HG03097 (cell line): ENCODE measurements at regions not wholly inside any gene's neighbourhood (a gene's known extent, or its start where the extent isn't known, plus 50 kb on each side); places are given as distances from the start of the nearest gene placed in this dataset.
"Not testable (repeated sequence)": the region's sequence is repeated elsewhere in the genome, so short reads cannot be mapped to it uniquely, and the experiment has no call there.

Experiments
- ATAC-seq: cut with Tn5 transposase; IDR thresholded peaks from one replicate; pipeline ENCODE4 v1.9.1; 2021; ENCODE audit not compliant: unreplicated experiment, low FRiP score

GRCh38 chrX:10939424-10939823 lies 171.7 kb upstream of the HCCS start:
- no peak for ATAC-seq

DNA sequence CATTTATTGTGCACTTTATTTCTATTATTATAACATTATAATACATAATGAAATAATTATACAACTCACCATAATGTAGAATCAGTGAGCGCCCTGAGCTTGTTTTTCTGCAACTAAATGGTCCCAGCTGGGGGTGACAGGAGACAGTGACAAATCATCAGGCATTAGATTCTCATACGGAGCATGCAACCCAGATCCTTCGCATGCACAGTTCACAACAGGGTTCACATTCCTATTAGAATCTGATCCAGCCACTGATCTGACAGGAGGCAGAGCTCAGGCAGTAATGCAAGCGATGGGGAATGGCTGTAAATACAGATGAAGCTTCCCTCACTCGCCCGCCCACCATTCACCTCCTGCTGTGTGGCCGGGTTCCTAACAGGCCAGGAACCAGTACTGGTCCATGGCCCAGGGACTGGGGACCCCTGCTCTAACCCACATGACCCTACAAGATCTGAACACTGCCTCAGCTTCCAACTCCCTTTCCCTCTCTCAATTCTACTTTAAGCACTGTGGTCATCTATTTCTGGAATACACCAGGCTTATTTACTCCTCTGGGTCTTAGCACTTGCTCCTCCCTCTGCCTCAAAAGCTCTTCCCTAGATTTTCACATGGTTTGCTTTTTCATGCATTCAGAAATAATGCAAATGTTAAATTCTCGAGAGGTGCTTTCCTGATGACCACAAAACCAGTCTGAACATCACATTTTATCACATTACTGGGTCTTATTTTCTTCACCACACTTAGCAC lies 166.8 kb upstream of the HCCS start:
- no peak for ATAC-seq

DNA sequence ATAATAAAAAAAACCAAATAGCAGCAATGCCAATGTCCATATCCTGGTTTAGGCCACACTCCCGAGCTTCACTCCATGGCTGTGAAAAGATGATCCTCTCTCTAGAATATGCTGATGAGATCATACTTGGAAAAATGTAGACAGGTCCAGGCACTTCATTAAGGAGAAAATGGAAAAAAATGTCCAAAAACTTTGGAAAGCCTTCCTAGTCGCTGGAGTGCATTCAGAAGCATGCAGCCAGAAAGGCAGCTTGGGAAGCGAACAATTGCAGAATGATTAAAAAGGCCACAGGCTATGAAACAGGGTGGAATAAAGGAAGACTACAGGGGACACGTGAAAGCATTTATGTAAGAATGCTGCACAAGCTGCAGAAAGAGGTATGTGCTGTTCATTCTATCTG lies 165.6 kb upstream of the HCCS start:
- no peak for ATAC-seq

- ATAC-seq, result no peak
Observed at GRCh38 chrX:10949541-10949940, 161.6 kb upstream of the HCCS start.

- ATAC-seq, result no peak
Observed at GRCh38 chrX:10952619-10953018, 158.5 kb upstream of the HCCS start.

GRCh38 chrX:10965174-10965798 lies 145.8 kb upstream of the HCCS start:
- no peak for ATAC-seq

GRCh38 chrX:10966057-10966456 lies 145.1 kb upstream of the HCCS start:
- no peak for ATAC-seq

DNA sequence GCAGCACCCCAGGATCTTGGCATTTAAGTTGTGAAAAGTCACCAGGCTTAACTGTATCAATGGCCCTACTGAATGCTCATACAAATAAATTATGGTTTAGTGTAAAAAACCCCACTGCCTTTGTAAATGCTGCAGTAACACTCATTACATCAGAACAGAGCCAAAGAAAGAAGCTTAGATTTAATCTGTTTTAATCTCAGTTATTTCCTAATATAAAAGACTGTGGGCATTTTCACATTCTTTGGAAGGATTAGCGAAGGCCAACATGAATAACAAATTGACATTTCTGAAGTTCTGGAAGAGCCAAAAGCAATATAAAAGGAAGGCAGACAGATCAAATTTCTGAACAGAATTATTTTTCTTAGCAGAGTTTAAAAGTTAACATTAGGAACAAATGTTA lies 140.0 kb upstream of the HCCS start:
- no peak for ATAC-seq

- ATAC-seq, result no peak
Observed at GRCh38 chrX:10971759-10972158, 139.4 kb upstream of the HCCS start.

GRCh38 chrX:10972706-10973105 lies 138.4 kb upstream of the HCCS start:
- no peak for ATAC-seq

DNA sequence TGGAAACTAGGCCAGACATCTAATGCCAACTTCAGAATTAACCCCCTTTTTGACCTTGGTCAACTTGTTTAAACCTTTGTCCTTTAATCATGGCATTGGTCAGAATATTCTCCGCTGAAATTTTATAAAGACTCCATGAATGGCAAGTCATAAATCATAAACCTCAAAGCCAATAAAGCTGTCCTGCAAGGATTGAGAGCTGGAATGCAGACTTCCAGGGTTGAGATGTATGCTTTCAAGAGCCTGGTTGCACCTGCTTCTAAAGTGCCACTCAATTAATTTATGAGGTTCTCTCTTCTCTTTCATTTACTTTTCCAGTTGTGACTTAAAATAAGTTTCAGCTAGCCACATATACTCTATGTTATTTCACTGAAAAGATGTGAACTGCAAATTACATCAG lies 136.2 kb upstream of the HCCS start:
- ATAC-seq, result no peak

GRCh38 chrX:10979956-10980355 lies 131.2 kb upstream of the HCCS start:
- no peak for ATAC-seq

GRCh38 chrX:10981506-10981905 lies 129.6 kb upstream of the HCCS start:
- ATAC-seq, result no peak

DNA sequence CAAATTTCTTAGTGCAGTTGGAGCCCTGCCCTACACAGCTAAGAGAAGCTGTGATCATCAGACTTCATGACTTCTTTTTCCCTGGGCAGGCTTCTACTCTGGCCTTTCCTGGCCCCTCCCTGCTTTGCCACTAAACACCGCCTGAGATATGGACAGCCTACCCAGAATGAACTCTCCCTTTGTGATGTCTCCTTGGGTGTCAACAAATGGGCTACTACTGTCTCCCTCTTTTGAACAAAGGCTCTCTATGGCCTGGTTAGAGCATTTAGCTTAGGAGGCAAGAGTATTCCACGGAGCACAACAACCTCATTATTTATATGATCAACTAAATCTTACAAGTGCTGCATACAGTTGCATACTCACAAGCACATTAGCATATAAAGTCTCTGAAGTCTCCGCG lies 127.6 kb upstream of the HCCS start:
- ATAC-seq, result no peak

DNA sequence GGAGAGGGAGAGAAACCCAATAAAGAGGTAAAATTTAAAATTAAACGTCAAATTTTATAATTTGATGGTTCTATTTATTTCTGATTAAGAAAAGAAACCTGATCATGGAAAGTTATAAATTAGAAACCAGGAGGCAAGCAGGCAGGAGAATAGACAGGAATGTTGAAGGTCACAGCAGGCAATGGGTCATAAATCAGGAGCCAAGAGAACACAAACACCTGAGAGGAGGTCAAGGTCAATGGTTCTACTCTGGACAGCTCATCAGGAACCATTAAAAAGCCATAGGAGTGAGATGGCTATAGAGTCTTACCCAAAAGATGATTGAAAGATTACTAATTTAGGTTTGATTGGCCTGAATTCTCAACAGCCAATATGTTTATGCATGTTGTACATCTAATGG lies 126.9 kb upstream of the HCCS start:
- no peak for ATAC-seq

DNA sequence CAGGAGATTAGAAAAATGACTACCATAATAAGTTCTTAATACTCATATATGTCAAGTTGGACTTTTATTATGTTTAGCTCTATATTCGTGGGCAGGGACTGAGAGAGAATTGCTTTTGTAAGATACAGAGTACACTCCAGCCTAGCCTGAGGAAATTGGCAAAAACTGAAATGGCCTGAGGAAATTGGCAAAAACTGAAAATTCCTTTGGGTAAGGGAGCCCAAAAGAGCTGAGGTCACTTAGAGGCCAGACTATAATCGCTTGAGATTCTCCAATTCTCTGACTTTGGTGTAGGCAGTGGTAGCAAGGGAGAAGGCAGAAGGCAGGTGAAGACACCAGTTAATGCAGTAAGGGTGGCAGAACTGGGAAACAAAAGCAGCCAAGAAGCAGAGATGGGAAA lies 124.5 kb upstream of the HCCS start:
- ATAC-seq, result no peak

DNA sequence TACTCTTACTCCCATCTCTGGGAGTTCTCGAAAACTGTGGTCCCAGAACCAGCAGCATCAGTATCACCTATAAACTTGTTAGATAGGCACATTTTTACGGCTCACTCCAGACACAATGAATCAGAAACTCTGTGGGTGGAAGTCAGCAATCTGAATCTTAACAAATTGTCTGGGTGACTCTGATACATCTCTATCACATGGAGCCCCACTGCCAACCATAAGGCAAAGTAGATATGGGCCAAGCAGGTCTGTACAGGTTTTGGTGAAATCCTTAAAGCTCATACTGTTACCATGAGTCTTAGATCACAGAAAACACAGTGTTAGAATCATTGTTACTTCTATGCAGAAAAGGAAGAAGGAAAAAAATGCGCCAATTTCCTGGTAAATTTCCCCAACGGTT lies 122.5 kb upstream of the HCCS start:
- no peak for ATAC-seq

DNA sequence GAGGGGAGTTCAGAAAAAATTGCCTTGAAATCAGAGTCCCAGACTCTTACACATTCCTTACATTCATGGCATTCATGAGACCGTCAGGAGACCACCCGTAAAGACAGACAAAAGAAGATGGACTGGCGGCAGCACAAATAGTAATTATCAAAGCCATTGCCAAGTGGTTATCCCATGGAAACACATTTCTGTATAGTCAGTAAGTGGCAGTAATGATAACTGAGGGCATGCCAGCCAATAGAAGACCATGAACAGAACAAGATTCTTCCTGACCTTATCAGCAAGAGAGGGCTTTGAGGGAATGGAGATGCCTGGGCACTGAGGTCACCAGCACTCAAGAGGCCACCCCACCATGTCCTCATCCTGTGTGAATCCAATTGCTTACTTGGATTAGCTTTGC lies 121.7 kb upstream of the HCCS start:
- ATAC-seq, result no peak

- no peak for ATAC-seq
Observed at GRCh38 chrX:10990418-10990817, 120.7 kb upstream of the HCCS start.

GRCh38 chrX:10990976-10991375 lies 120.2 kb upstream of the HCCS start:
- no peak for ATAC-seq

GRCh38 chrX:10992110-10992509 lies 119.0 kb upstream of the HCCS start:
- ATAC-seq, result no peak

- not testable (repeated sequence) for ATAC-seq
Observed at GRCh38 chrX:11007076-11007475, 104.1 kb upstream of the HCCS start.

GRCh38 chrX:11010476-11010875 lies 100.7 kb upstream of the HCCS start:
- no peak for ATAC-seq
